ENCODE measurements at regions not wholly inside any gene's neighbourhood (a gene's known extent, or its start where the extent isn't known, plus 50 kb on each side); places are given as distances from the start of the nearest gene placed in this dataset.
"Not testable (repeated sequence)": the region's sequence is repeated elsewhere in the genome, so short reads cannot be mapped to it uniquely, and the experiment has no call there.

GRCh38 chr5:102613661-102614060 is 114.9 kb upstream of the SLCO6A1 start:
- H3K4me3 ChIP-seq (ENCODE audit: low read depth, low read length), result no peak overlapping the region

GRCh38 chr5:102617191-102618187 is 118.7 kb upstream of the SLCO6A1 start:
- H3K4me3 ChIP-seq (ENCODE audit: low read depth, low read length), result no peak overlapping the region

GRCh38 chr5:102622262-102622661 is 123.5 kb upstream of the SLCO6A1 start:
- H3K4me3 ChIP-seq (ENCODE audit: low read depth, low read length), result no peak overlapping the region

GRCh38 chr5:102623329-102624065 is 124.7 kb upstream of the SLCO6A1 start:
- H3K4me3 ChIP-seq (ENCODE audit: low read depth, low read length), result no peak overlapping the region

- H3K4me3 ChIP-seq (ENCODE audit: low read depth, low read length), result no peak overlapping the region
Observed at GRCh38 chr5:102624405-102624804, 125.6 kb upstream of the SLCO6A1 start.

GRCh38 chr5:102625468-102625867 is 126.7 kb upstream of the SLCO6A1 start:
- H3K4me3 ChIP-seq (ENCODE audit: low read depth, low read length), result no peak overlapping the region

GRCh38 chr5:102625928-102626327 is 127.1 kb upstream of the SLCO6A1 start:
- H3K4me3 ChIP-seq (ENCODE audit: low read depth, low read length), result no peak overlapping the region

- no peak overlapping the region for H3K4me3 ChIP-seq (ENCODE audit: low read depth, low read length)
Observed at GRCh38 chr5:102627315-102627714, 127.8 kb upstream of the PAM start.

- no peak overlapping the region for H3K4me3 ChIP-seq (ENCODE audit: low read depth, low read length)
Observed at GRCh38 chr5:102628441-102629175, 126.5 kb upstream of the PAM start.

- H3K4me3 ChIP-seq (ENCODE audit: low read depth, low read length), result no peak overlapping the region
Observed at GRCh38 chr5:102629827-102630605, 125.1 kb upstream of the PAM start.

- not testable (repeated sequence) for H3K4me3 ChIP-seq (ENCODE audit: low read depth, low read length)
Observed at GRCh38 chr5:102635399-102635798, 119.7 kb upstream of the PAM start.

GRCh38 chr5:102638316-102638715 is 116.8 kb upstream of the PAM start:
- no peak overlapping the region for H3K4me3 ChIP-seq (ENCODE audit: low read depth, low read length)

GRCh38 chr5:102638912-102639652 is 116.0 kb upstream of the PAM start:
- no peak overlapping the region for H3K4me3 ChIP-seq (ENCODE audit: low read depth, low read length)

GRCh38 chr5:102649731-102650130 is 105.4 kb upstream of the PAM start:
- H3K4me3 ChIP-seq (ENCODE audit: low read depth, low read length), result no peak overlapping the region

GRCh38 chr5:102651466-102651865 is 103.6 kb upstream of the PAM start:
- no peak overlapping the region for H3K4me3 ChIP-seq (ENCODE audit: low read depth, low read length)

GRCh38 chr5:102654559-102655349 is 100.4 kb upstream of the PAM start:
- no peak overlapping the region for H3K4me3 ChIP-seq (ENCODE audit: low read depth, low read length)

- H3K4me3 ChIP-seq (ENCODE audit: low read depth, low read length), result no peak overlapping the region
Observed at GRCh38 chr5:102659151-102659550, 96.0 kb upstream of the PAM start.

GRCh38 chr5:102660111-102660510 is 95.0 kb upstream of the PAM start:
- H3K4me3 ChIP-seq (ENCODE audit: low read depth, low read length), result no peak overlapping the region

Measured in iPS-11a (cell line).